Peyer's patch (tissue), 4 donors: ENCODE measurements at regions not wholly inside any gene's neighbourhood (a gene's known extent, or its start where the extent isn't known, plus 50 kb on each side); places are given as distances from the start of the nearest gene placed in this dataset.

Experiments used
- DNase-seq, 3 donors: peaks; one replicate each; pipeline ENCODE4 v3.0.0-alpha.2; 2017 to 2019
- H3K27ac ChIP-seq, 4 donors: fragments of 200-600 bp; sonication (generic); one replicate each; pipeline ENCODE4 v1.5.1; 2016 to 2019
- H3K27me3 ChIP-seq, 2 donors: fragments of 200-600 bp; sonication (generic); one replicate each; pipeline ENCODE4 v1.5.1; 2019
- H3K36me3 ChIP-seq, 3 donors: fragments of 200-600 bp; sonication (generic); one replicate each; pipeline ENCODE4 v1.5.1; 2016 to 2019
- H3K4me1 ChIP-seq, 4 donors: fragments of 200-600 bp; sonication (generic); one replicate each; pipeline ENCODE4 v1.5.1; 2016 to 2019
- H3K4me3 ChIP-seq, 4 donors: fragments of 200-600 bp; sonication (generic); 1 replicate in 3 of 4; 2 replicates in 1 of 4; pipeline ENCODE4 v1.5.1; 2016 to 2019; ENCODE audit warnings: mild to moderate bottlenecking in 1 of 4
- H3K9me3 ChIP-seq, 4 donors: fragments of 200-600 bp; sonication (generic); one replicate each; pipeline ENCODE4 v1.5.1; 2016 to 2019; ENCODE audit warnings: mild to moderate bottlenecking in 1 of 4
- POLR2A ChIP-seq, 2 donors: fragments of 450-650 bp; IDR thresholded peaks; one replicate each; pipeline ENCODE4 v1.5.1; 2017; ENCODE audit warnings: antibody characterized with exemption in 2 of 2, mild to moderate bottlenecking in 2 of 2, moderate library complexity in 2 of 2
- TF ChIP-seq, protein P1 (sequence below), 6 experiments: fragments of 450-650 bp in 4 of 6; fragments of 200-600 bp in 2 of 6; sonication (generic) in 1 of 6; IDR thresholded peaks; one replicate each; pipeline ENCODE4 v1.5.1; 2017 to 2019; ENCODE audit warnings: antibody characterized with exemption in 6 of 6, mild to moderate bottlenecking in 3 of 6, moderate library complexity in 1 of 6

DNA sequence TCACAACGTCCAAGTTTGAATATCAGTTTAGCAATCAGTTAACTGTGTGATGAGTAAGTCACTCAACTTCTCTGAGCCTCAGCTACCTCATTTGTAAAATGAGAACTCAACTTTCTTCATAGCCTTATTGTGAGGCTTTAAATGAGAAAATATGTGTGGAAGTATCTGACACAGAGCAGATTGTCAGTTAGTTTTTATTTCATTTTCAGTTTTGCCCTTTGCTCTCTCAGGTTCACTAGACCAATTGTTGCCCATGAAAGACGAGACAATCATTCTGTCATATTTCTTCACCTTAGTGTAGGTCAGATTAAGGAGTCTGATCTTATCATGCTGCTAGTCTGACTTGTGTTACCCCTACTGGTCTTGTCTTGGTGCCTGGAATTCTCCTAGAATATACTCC lies 232.8 kb upstream of the PTBP2 start:
- H3K27ac ChIP-seq = no peak overlapping the region
- TF ChIP-seq, protein P1, sequence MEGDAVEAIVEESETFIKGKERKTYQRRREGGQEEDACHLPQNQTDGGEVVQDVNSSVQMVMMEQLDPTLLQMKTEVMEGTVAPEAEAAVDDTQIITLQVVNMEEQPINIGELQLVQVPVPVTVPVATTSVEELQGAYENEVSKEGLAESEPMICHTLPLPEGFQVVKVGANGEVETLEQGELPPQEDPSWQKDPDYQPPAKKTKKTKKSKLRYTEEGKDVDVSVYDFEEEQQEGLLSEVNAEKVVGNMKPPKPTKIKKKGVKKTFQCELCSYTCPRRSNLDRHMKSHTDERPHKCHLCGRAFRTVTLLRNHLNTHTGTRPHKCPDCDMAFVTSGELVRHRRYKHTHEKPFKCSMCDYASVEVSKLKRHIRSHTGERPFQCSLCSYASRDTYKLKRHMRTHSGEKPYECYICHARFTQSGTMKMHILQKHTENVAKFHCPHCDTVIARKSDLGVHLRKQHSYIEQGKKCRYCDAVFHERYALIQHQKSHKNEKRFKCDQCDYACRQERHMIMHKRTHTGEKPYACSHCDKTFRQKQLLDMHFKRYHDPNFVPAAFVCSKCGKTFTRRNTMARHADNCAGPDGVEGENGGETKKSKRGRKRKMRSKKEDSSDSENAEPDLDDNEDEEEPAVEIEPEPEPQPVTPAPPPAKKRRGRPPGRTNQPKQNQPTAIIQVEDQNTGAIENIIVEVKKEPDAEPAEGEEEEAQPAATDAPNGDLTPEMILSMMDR (IDR thresholded peaks at IDR 0.05) = no peak
- TF ChIP-seq POLR2A (IDR thresholded peaks at IDR 0.05) = no peak
- H3K27me3 ChIP-seq = no peaks in the 10 kb centered on the region
- DNase-seq = no peak
- no peaks in the 10 kb centered on the region for H3K36me3 ChIP-seq
- H3K9me3 ChIP-seq = no peaks in the 10 kb centered on the region
- no peaks in the 10 kb centered on the region for H3K4me1 ChIP-seq
- H3K4me3 ChIP-seq = no peak overlapping the region

GRCh38 chr1:96492236-96492635 lies 229.3 kb upstream of the PTBP2 start:
- H3K4me1 ChIP-seq = no peaks in the 10 kb centered on the region
- H3K27ac ChIP-seq = no peak overlapping the region
- no peak overlapping the region for H3K4me3 ChIP-seq
- DNase-seq = no peak
- H3K9me3 ChIP-seq = no peaks in the 10 kb centered on the region
- no peaks in the 10 kb centered on the region for H3K27me3 ChIP-seq
- TF ChIP-seq, protein P1 (IDR thresholded peaks at IDR 0.05) = no peak
- no peak for TF ChIP-seq POLR2A (IDR thresholded peaks at IDR 0.05)
- H3K36me3 ChIP-seq = no peaks in the 10 kb centered on the region

- H3K36me3 ChIP-seq = no peaks in the 10 kb centered on the region
- no peak for DNase-seq
These were observed 222.7 kb upstream of the PTBP2 start for GRCh38 chr1:96498744-96499340.

DNA sequence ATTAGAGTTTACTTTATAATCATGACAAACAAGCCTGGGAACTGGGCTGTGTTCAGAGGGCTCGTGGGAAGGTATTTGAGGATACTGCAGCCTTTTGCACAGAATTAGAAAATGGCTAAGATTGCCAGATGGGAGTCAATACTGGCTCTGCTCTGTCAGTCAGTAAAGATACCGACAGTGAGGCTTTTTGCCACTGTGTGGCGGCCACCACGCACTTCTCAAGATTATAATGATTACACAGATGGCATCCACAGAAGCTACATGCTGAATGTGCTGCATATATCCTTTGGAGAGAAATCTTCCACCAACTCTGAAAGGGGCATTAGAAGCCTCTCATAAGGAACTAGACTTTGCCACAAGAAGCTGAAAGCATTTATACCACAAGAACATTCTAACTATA lies 213.4 kb upstream of the PTBP2 start:
- no peak overlapping the region for H3K4me3 ChIP-seq
- no peaks in the 10 kb centered on the region for H3K27me3 ChIP-seq
- H3K4me1 ChIP-seq = no peaks in the 10 kb centered on the region
- no peak for TF ChIP-seq POLR2A (IDR thresholded peaks at IDR 0.05)
- TF ChIP-seq, protein P1 (IDR thresholded peaks at IDR 0.05) = no peak
- H3K27ac ChIP-seq = no peak overlapping the region
- no peak for DNase-seq
- H3K36me3 ChIP-seq = no peaks in the 10 kb centered on the region
- H3K9me3 ChIP-seq = peaks cover 0 to under 1% (median 0%) of the 10 kb centered on the region in 4 donors

More at GRCh38 chr1:96498744-96499340, 222.7 kb upstream of the PTBP2 start:
- Histone ChIP-seq H3K27me3 (no peaks in the 10 kb centered on the region), H3K9me3 (peaks cover 0 to 3% (median 0%) of the 10 kb centered on the region in 4 donors), H3K4me1 (no peaks in the 10 kb centered on the region), H3K27ac (no peak overlapping the region), H3K4me3 (no peak overlapping the region)
- TF ChIP-seq, protein P1 (IDR thresholded peaks at IDR 0.05) = no peak
- TF ChIP-seq POLR2A (IDR thresholded peaks at IDR 0.05) = no peak

DNA sequence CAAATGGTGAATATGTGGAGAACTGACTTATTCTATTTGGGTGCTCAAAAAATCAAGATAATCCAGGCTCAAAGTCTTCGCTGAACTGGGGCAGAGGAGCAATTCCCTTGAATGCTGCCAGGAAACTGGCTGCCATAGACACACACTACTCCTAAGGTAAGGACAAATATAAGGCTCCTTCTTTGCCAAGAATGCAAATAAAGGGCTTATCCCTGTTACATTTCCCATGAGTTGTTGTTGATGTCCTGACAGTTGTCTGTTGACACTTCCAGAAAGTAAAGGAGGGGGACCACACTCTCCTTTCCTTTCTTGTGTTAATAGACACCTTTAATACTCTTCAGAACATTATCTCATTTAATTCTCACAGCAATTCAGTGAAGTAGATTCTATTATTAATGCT lies 212.2 kb upstream of the PTBP2 start:
- TF ChIP-seq, protein P1 (IDR thresholded peaks at IDR 0.05) = no peak
- no peak for TF ChIP-seq POLR2A (IDR thresholded peaks at IDR 0.05)
- no peak for DNase-seq
- Histone ChIP-seq H3K9me3 (no peaks in the 10 kb centered on the region), H3K4me3 (no peak overlapping the region), H3K27me3 (no peaks in the 10 kb centered on the region), H3K36me3 (no peaks in the 10 kb centered on the region), H3K4me1 (no peaks in the 10 kb centered on the region), H3K27ac (no peak overlapping the region)

DNA sequence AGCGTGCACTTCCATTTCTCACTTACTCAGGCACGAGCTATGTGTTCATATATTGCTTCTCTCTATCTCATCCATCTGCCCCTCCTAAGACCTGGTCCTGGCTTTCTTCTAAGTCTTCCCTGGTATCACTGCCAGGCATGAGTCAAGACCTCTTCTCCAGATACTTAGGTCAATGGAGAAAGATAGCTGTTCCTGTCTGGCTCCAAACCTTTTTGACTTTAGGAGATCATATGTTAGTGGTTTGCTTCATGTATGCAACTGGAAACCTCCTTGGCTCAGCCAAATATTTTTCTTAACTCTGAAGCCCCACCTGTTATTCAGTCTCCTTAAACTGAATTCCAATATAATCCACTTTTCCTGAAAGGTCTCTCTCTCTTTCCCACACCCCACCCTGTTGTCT lies 211.6 kb upstream of the PTBP2 start:
- Histone ChIP-seq H3K4me1 (no peaks in the 10 kb centered on the region), H3K27me3 (no peaks in the 10 kb centered on the region), H3K9me3 (no peaks in the 10 kb centered on the region), H3K4me3 (no peak overlapping the region), H3K27ac (no peak overlapping the region), H3K36me3 (no peaks in the 10 kb centered on the region)
- DNase-seq = no peak
- TF ChIP-seq, protein P1 (IDR thresholded peaks at IDR 0.05) = no peak
- TF ChIP-seq POLR2A (IDR thresholded peaks at IDR 0.05) = no peak
